GM06990 (cell line): ENCODE measurements at regions not wholly inside any gene's neighbourhood (a gene's known extent, or its start where the extent isn't known, plus 50 kb on each side); places are given as distances from the start of the nearest gene placed in this dataset.

ENCODE experiments used
- DNase-seq: peaks from one replicate; pipeline ENCODE4 v3.0.0-alpha.2; 2011; ENCODE audit not compliant: insufficient read length; ENCODE audit errors: extremely low read depth
- H3K27me3 ChIP-seq: replicated peaks from 2 replicates; pipeline ENCODE4 v1.6.0; 2011; ENCODE audit warnings: low read length; ENCODE audit not compliant: control insufficient read depth, insufficient read depth
- H3K36me3 ChIP-seq: 2 replicates; pipeline ENCODE4 v1.5.1; 2011; ENCODE audit warnings: low read length; ENCODE audit not compliant: control insufficient read depth, insufficient read depth
- H3K4me3 ChIP-seq: replicated peaks from 2 replicates; pipeline ENCODE4 v1.5.1; 2011; ENCODE audit warnings: low read depth, mild to moderate bottlenecking, control low read depth, low read length
- TF ChIP-seq, protein P1 (sequence below): IDR thresholded peaks from 2 replicates; pipeline ENCODE4 v1.5.1; 2011; ENCODE audit warnings: low read length, control low read depth, mild to moderate bottlenecking, inconsistent platforms; ENCODE audit not compliant: insufficient read depth, poor library complexity, severe bottlenecking

DNA sequence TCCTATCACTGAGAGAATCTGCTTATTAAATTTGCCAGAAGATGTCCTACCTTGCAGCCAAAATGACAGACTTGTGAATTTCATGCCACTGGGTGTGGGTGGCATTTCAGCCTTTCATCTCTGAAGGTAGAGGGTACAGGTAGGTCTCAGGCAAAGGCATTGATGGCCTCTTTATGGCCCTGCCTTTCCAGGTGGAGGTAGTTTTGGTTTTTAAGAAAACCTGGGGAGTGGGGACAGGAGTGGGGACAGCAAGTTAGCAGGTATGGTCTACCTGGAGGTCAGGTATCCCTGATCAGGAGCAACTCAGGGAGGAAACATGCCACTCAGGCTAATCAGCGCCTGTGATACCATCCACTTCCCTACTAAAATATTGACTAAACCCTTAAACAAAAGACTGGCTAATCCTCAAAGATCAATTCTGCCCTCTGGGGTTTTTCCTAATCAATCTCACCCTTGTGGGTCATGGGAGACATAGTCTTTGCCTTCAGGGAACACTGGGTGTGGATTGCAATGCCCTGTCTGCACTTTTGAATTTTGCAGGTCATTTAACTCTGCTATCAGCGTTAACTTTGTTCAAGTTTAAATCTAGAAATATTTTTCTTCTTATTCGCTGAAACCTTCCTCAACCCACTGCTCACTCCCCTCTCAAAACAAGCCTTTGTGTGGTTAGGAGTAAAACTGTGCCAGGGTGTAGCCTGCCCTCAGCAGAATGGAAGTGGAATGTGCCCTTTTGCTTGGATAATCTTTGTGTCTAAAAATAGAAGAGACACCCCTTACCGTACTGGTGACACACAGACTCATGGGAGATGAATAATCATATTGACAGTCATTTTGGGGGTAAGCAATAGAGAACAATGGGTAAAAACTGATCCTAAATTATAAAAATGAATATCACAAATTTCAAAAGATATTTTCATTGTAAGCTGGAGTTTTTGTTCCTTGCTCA, 233.7 kb downstream of the COG6 start:
- DNase-seq: no peak
- no peaks in the 10 kb centered on the region for H3K36me3 ChIP-seq
- TF ChIP-seq, protein P1, sequence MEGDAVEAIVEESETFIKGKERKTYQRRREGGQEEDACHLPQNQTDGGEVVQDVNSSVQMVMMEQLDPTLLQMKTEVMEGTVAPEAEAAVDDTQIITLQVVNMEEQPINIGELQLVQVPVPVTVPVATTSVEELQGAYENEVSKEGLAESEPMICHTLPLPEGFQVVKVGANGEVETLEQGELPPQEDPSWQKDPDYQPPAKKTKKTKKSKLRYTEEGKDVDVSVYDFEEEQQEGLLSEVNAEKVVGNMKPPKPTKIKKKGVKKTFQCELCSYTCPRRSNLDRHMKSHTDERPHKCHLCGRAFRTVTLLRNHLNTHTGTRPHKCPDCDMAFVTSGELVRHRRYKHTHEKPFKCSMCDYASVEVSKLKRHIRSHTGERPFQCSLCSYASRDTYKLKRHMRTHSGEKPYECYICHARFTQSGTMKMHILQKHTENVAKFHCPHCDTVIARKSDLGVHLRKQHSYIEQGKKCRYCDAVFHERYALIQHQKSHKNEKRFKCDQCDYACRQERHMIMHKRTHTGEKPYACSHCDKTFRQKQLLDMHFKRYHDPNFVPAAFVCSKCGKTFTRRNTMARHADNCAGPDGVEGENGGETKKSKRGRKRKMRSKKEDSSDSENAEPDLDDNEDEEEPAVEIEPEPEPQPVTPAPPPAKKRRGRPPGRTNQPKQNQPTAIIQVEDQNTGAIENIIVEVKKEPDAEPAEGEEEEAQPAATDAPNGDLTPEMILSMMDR: no peak

GRCh38 chr13:39890537-39890936, 235.1 kb downstream of the COG6 start:
- Histone ChIP-seq H3K4me3 (no peak overlapping the region), H3K36me3 (no peaks in the 10 kb centered on the region), H3K27me3 (no peaks in the 10 kb centered on the region)
- no peak for DNase-seq
- TF ChIP-seq, protein P1: no peak

More for the DNA sequence above, 233.7 kb downstream of the COG6 start:
- no peak overlapping the region for H3K4me3 ChIP-seq
- no peaks in the 10 kb centered on the region for H3K27me3 ChIP-seq

GRCh38 chr13:39892721-39893685, 237.5 kb downstream of the COG6 start:
- DNase-seq: no peak
- no peak overlapping the region for H3K4me3 ChIP-seq
- H3K36me3 ChIP-seq: no peaks in the 10 kb centered on the region
- no peaks in the 10 kb centered on the region for H3K27me3 ChIP-seq
- TF ChIP-seq, protein P1: no peak

DNA sequence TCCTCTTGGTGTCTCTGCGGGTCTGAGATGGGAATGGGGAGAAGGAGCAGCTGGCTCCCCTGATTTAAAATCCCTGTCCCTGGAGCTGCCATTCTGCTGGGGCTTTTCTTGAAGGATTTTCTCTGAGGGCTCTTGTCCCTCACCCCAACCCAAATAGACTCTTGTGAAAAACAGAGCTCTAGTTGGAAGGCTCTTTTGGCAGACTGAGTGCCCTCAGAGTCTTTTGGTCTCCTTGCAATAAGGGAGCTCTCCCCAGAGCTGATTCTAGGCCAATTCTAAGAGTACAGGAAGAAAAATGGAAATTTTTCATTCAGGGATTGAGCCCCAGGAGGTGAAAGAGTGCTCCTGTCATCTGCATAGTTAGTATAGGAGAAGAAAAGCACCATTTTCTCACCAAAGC, 238.3 kb downstream of the COG6 start:
- Histone ChIP-seq H3K36me3 (no peaks in the 10 kb centered on the region), H3K27me3 (no peaks in the 10 kb centered on the region), H3K4me3 (no peak overlapping the region)
- DNase-seq: no peak
- TF ChIP-seq, protein P1: no peak

DNA sequence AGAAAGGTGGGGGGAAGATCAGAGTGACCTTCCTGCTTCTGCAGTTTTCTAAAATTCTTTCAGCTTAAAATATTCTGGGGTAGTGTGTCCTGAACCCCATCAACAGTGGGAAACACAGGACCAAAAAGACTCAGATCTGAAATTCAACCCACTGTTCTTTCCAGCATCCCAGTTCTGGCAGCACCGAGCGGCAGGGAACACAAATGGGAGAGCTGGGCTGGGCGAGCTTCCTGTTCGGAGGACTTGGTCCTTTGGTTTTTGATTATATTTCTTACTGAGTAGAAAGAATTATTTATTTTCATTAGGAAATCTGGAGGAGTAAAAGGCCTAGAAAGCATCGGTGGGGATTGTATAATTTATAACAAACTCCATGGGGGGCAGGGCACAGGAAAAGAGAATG, 239.1 kb downstream of the COG6 start:
- no peaks in the 10 kb centered on the region for H3K27me3 ChIP-seq
- no peaks in the 10 kb centered on the region for H3K36me3 ChIP-seq
- H3K4me3 ChIP-seq: no peak overlapping the region
- TF ChIP-seq, protein P1: no peak
- DNase-seq: no peak
